Trophoblast cell (in vitro differentiated cells and primary cell): ENCODE measurements at regions not wholly inside any gene's neighbourhood (a gene's known extent, or its start where the extent isn't known, plus 50 kb on each side); places are given as distances from the start of the nearest gene placed in this dataset.

Source experiments
- DNase-seq, 2 donors: peaks; one replicate each; pipeline ENCODE4 v3.0.0-alpha.2; 2016
- H2AFZ ChIP-seq: 2 replicates; pipeline ENCODE4 v1.6.1; 2013; ENCODE audit warnings: low read length, moderate library complexity, mild to moderate bottlenecking; ENCODE audit not compliant: insufficient read depth, poor library complexity
- H2AK5ac ChIP-seq: 2 replicates; pipeline ENCODE4 v1.6.1; 2013; ENCODE audit warnings: mild to moderate bottlenecking, low read length
- H2BK120ac ChIP-seq: 2 replicates; pipeline ENCODE4 v1.6.1; 2013; ENCODE audit warnings: low read length, mild to moderate bottlenecking, moderate library complexity; ENCODE audit not compliant: insufficient read depth, poor library complexity
- H2BK12ac ChIP-seq: 2 replicates; pipeline ENCODE4 v1.6.1; 2013; ENCODE audit warnings: mild to moderate bottlenecking, low read length, moderate library complexity
- H2BK5ac ChIP-seq: 2 replicates; pipeline ENCODE4 v1.6.1; 2013; ENCODE audit warnings: low read length, low read depth, moderate library complexity, mild to moderate bottlenecking; ENCODE audit not compliant: poor library complexity
- H3K14ac ChIP-seq: 2 replicates; pipeline ENCODE4 v1.6.1; 2013; ENCODE audit warnings: mild to moderate bottlenecking, low read length
- H3K18ac ChIP-seq: 2 replicates; pipeline ENCODE4 v1.6.1; 2013; ENCODE audit warnings: mild to moderate bottlenecking, low read length
- H3K23ac ChIP-seq: 2 replicates; pipeline ENCODE4 v1.6.1; 2013; ENCODE audit warnings: low read length
- H3K27ac ChIP-seq: 2 replicates; pipeline ENCODE4 v1.5.1; 2013; ENCODE audit warnings: low read depth, mild to moderate bottlenecking, inconsistent platforms, low read length, moderate library complexity
- H3K27me3 ChIP-seq: 2 replicates; pipeline ENCODE4 v1.6.1; 2013; ENCODE audit warnings: inconsistent platforms, mild to moderate bottlenecking, low read length, moderate library complexity; ENCODE audit not compliant: insufficient read depth
- H3K36me3 ChIP-seq, 2 experiments: 1 replicate in 1 of 2; 2 replicates in 1 of 2; pipeline ENCODE4 v1.6.1; 2013; ENCODE audit warnings: low read length in 2 of 2, mild to moderate bottlenecking in 2 of 2, moderate library complexity in 1 of 2; ENCODE audit not compliant: insufficient read depth in 2 of 2, control insufficient read depth in 1 of 2
- H3K4ac ChIP-seq: 2 replicates; pipeline ENCODE4 v1.6.1; 2013; ENCODE audit warnings: low read depth, mild to moderate bottlenecking, low read length, moderate library complexity
- H3K4me1 ChIP-seq, 2 experiments: 1 replicate in 1 of 2; 2 replicates in 1 of 2; pipeline ENCODE4 v1.6.1; 2013; ENCODE audit warnings: low read length in 2 of 2, mild to moderate bottlenecking in 2 of 2, moderate library complexity in 1 of 2; ENCODE audit not compliant: insufficient read depth in 2 of 2, control insufficient read depth in 1 of 2
- H3K4me2 ChIP-seq: 2 replicates; pipeline ENCODE4 v1.6.1; 2013; ENCODE audit warnings: inconsistent platforms, mild to moderate bottlenecking, low read length, moderate library complexity
- H3K4me3 ChIP-seq: 2 replicates; pipeline ENCODE4 v1.5.1; 2013; ENCODE audit warnings: mild to moderate bottlenecking, low read depth, low read length, inconsistent platforms
- H3K79me1 ChIP-seq: one replicate; pipeline ENCODE4 v1.6.1; 2013; ENCODE audit warnings: low read length
- H3K79me2 ChIP-seq: 2 replicates; pipeline ENCODE4 v1.6.1; 2013; ENCODE audit warnings: low read length, mild to moderate bottlenecking; ENCODE audit not compliant: control insufficient read depth, insufficient read depth, poor library complexity
- H3K9ac ChIP-seq: 2 replicates; pipeline ENCODE4 v1.6.1; 2013; ENCODE audit warnings: mild to moderate bottlenecking, low read length
- H3K9me3 ChIP-seq: 2 replicates; pipeline ENCODE4 v1.6.1; 2013; ENCODE audit warnings: low read depth, mild to moderate bottlenecking, control low read depth, inconsistent platforms, low read length; ENCODE audit not compliant: insufficient read depth
- H4K12ac ChIP-seq: 2 replicates; pipeline ENCODE4 v1.6.1; 2013; ENCODE audit warnings: low read depth, mild to moderate bottlenecking, low read length, moderate library complexity
- H4K8ac ChIP-seq: 2 replicates; pipeline ENCODE4 v1.6.1; 2013; ENCODE audit warnings: low read depth, mild to moderate bottlenecking, low read length, moderate library complexity
- H4K91ac ChIP-seq: one replicate; pipeline ENCODE4 v1.6.1; 2013; ENCODE audit warnings: low read depth, mild to moderate bottlenecking, low read length, moderate library complexity
- WGBS: extraction: QIAGEN DNeasy Blood & Tissue Kit; methylation state at CpG from one replicate; pipeline ENCODE4 v1.1.7; 2013; ENCODE audit warnings: missing lambda C conversion rate; ENCODE audit not compliant: insufficient read length, insufficient coverage; ENCODE audit errors: extremely low coverage; 5-methylcytosine and 5-hydroxymethylcytosine counted together

- peaks cover 3 to 7% of the 10 kb centered on the region in 2 experiments for H3K4me1 ChIP-seq
- H3K23ac ChIP-seq, result no peak overlapping the region
- DNase-seq, result no peak
- H4K12ac ChIP-seq, result no peak overlapping the region
- H3K79me1 ChIP-seq, result no peaks in the 10 kb centered on the region
- H3K9me3 ChIP-seq, result no peaks in the 10 kb centered on the region
- no peak overlapping the region for H4K8ac ChIP-seq
- no peak overlapping the region for H3K4me3 ChIP-seq
- no peak overlapping the region for H3K14ac ChIP-seq
- H4K91ac ChIP-seq, result no peak overlapping the region
- no peak overlapping the region for H3K9ac ChIP-seq
- H2BK120ac ChIP-seq, result no peak overlapping the region
- no peak overlapping the region for H2AFZ ChIP-seq
- H2BK5ac ChIP-seq, result no peak overlapping the region
- H2AK5ac ChIP-seq, result no peak overlapping the region
- no peak overlapping the region for H3K4me2 ChIP-seq
- H3K27me3 ChIP-seq, result no peaks in the 10 kb centered on the region
- no peak overlapping the region for H3K4ac ChIP-seq
- H3K36me3 ChIP-seq, result no peaks in the 10 kb centered on the region
- no CpG with 5 or more reads among the region's 1 CpG for WGBS
- H3K27ac ChIP-seq, result no peak overlapping the region
- no peaks in the 10 kb centered on the region for H3K79me2 ChIP-seq
- H3K18ac ChIP-seq, result no peak overlapping the region
- H2BK12ac ChIP-seq, result no peak overlapping the region
Measured at GRCh38 chr1:87219141-87219540, 109.5 kb upstream of the LMO4 start.

GRCh38 chr1:87219626-87220025 lies 109.1 kb upstream of the LMO4 start:
- Histone ChIP-seq H3K4me3 (no peak overlapping the region), H3K9me3 (no peaks in the 10 kb centered on the region), H3K79me2 (no peaks in the 10 kb centered on the region), H2BK12ac (no peak overlapping the region), H3K23ac (no peak overlapping the region), H3K79me1 (no peaks in the 10 kb centered on the region), H4K91ac (no peak overlapping the region), H3K9ac (no peak overlapping the region), H3K4me1 (peaks cover 3 to 7% of the 10 kb centered on the region in 2 experiments), H3K27ac (no peak overlapping the region), H3K27me3 (no peaks in the 10 kb centered on the region), H3K4ac (no peak overlapping the region), H2AK5ac (no peak overlapping the region), H3K4me2 (no peak overlapping the region), H4K12ac (no peak overlapping the region), H3K14ac (no peak overlapping the region), H2BK120ac (no peak overlapping the region), H2BK5ac (no peak overlapping the region), H2AFZ (no peak overlapping the region), H3K18ac (no peak overlapping the region), H3K36me3 (no peaks in the 10 kb centered on the region), H4K8ac (no peak overlapping the region)
- peak in 1 of 2 donors; percentile 48 for DNase-seq
- WGBS, result no CpG with 5 or more reads among the region's 4 CpGs

- Histone ChIP-seq H3K4ac (no peak overlapping the region), H2AFZ (no peak overlapping the region), H4K91ac (no peak overlapping the region), H3K27me3 (no peaks in the 10 kb centered on the region), H3K9ac (no peak overlapping the region), H3K14ac (no peak overlapping the region), H2BK12ac (no peak overlapping the region), H3K4me3 (no peak overlapping the region), H3K4me1 (peaks cover 5 to 9% of the 10 kb centered on the region in 2 experiments), H3K18ac (no peak overlapping the region), H2AK5ac (no peak overlapping the region), H4K8ac (no peak overlapping the region), H2BK5ac (no peak overlapping the region), H3K79me2 (no peaks in the 10 kb centered on the region), H3K23ac (no peak overlapping the region), H3K79me1 (peaks cover 2% of the 10 kb centered on the region), H2BK120ac (no peak overlapping the region), H3K27ac (no peak overlapping the region), H4K12ac (no peak overlapping the region), H3K9me3 (no peaks in the 10 kb centered on the region), H3K4me2 (no peak overlapping the region), H3K36me3 (no peaks in the 10 kb centered on the region)
- no CpG with 5 or more reads among the region's 1 CpG for WGBS
- peak; percentile 71 to 95 for DNase-seq
Measured at GRCh38 chr1:87220993-87221392, 107.7 kb upstream of the LMO4 start.

GRCh38 chr1:87224201-87224600 lies 104.5 kb upstream of the LMO4 start:
- Histone ChIP-seq H2AK5ac (no peak overlapping the region), H2BK12ac (no peak overlapping the region), H3K9me3 (no peaks in the 10 kb centered on the region), H3K79me1 (peaks cover 2% of the 10 kb centered on the region), H3K4me2 (no peak overlapping the region), H3K4ac (no peak overlapping the region), H4K12ac (no peak overlapping the region), H3K23ac (no peak overlapping the region), H4K91ac (no peak overlapping the region), H2AFZ (no peak overlapping the region), H3K4me3 (no peak overlapping the region), H3K14ac (no peak overlapping the region), H4K8ac (no peak overlapping the region), H3K4me1 (peaks cover 11 to 14% of the 10 kb centered on the region in 2 experiments), H2BK120ac (no peak overlapping the region), H3K18ac (no peak overlapping the region), H3K79me2 (no peaks in the 10 kb centered on the region), H3K36me3 (no peaks in the 10 kb centered on the region), H2BK5ac (no peak overlapping the region), H3K9ac (no peak overlapping the region), H3K27me3 (no peaks in the 10 kb centered on the region), H3K27ac (no peak overlapping the region)
- no CpG with 5 or more reads among the region's 2 CpGs for WGBS
- peak; percentile 68 to 81 for DNase-seq
